ENCODE measurements at regions not wholly inside any gene's neighbourhood (a gene's known extent, or its start where the extent isn't known, plus 50 kb on each side); places are given as distances from the start of the nearest gene placed in this dataset.

DNA sequence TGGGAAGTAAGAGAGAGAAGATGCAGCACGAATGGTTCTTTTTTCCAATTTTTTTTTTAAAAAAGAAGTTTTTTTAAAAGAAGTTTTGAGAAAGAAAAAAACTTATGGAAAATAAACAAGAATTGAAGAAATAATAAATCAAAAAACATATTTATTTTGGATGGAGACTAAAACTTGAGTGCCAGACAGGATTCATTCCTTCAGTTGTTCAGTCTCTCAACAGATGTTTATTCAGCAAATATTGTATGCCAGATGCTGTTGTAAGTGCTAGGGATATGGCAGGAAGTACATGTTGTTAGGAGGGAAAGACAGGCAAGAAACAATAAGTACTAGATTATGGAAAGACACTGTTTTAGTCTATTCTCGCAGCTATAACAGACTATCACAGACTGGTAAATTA is 750.7 kb upstream of the PHF14 start:
- H3K9me3 ChIP-seq (ENCODE audit: control insufficient read depth, low read depth, low read length): no peaks in the 10 kb centered on the region
- peaks cover 7% of the 10 kb centered on the region for H3K4me1 ChIP-seq (ENCODE audit: control insufficient read depth, low read depth, low read length)
- H3K4me3 ChIP-seq (ENCODE audit: low read length): no peak overlapping the region
- no peaks in the 10 kb centered on the region for H3K36me3 ChIP-seq (ENCODE audit: control insufficient read depth, low read depth, low read length)
- no peaks in the 10 kb centered on the region for H3K27me3 ChIP-seq (ENCODE audit: control insufficient read depth, insufficient read depth, low read length)
- H3K27ac ChIP-seq (ENCODE audit: low read length): no peak overlapping the region
- H3K9ac ChIP-seq (ENCODE audit: low read length): no peak overlapping the region

DNA sequence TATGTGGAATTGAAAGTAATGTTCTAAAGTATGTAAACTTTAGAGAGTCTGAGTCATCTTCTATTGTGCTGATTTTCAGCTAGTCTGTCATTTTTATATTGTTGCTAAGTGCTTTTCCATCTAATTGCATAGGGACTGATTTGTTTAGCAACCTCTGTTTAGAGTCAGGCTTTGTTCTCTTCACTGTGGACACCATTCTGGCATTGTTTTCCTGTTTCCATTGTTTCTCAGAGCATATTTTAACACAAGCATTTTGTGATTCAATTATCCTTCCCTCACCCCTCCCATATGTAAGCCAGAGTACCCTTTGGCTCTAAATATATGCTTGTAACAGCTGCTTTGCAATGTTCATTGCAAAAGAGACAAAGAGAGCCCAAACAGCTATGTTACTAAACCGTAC is 748.4 kb upstream of the PHF14 start:
- H3K9ac ChIP-seq (ENCODE audit: low read length): no peak overlapping the region
- no peak overlapping the region for H3K27ac ChIP-seq (ENCODE audit: low read length)
- no peak overlapping the region for H3K4me3 ChIP-seq (ENCODE audit: low read length)

DNA sequence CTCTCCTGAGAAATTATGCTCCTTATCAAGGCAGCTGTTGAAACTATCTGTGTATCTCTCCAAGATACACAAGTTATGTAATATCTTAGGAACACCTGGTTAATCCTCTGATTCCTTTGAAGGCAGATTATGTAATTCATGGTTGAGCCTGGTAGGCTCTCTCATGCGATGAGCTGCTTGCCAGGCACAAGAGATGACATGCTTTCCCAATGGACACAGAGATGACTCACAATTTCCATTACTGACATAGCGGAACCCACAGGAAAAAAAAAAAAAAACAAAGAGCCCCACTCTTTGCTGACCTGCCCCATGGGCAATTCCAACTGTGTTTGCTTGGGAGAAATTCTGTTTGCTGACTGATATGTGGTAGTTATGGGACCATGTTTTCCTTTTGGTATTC is 736.4 kb upstream of the PHF14 start:
- no peaks in the 10 kb centered on the region for H3K36me3 ChIP-seq (ENCODE audit: control insufficient read depth, low read depth, low read length)
- H3K9me3 ChIP-seq (ENCODE audit: control insufficient read depth, low read depth, low read length): no peaks in the 10 kb centered on the region
- H3K4me1 ChIP-seq (ENCODE audit: control insufficient read depth, low read depth, low read length): no peaks in the 10 kb centered on the region
- no peak overlapping the region for H3K4me3 ChIP-seq (ENCODE audit: low read length)
- H3K9ac ChIP-seq (ENCODE audit: low read length): no peak overlapping the region
- no peaks in the 10 kb centered on the region for H3K27me3 ChIP-seq (ENCODE audit: control insufficient read depth, insufficient read depth, low read length)
- no peak overlapping the region for H3K27ac ChIP-seq (ENCODE audit: low read length)

More for the DNA sequence above, 748.4 kb upstream of the PHF14 start:
- Histone ChIP-seq H3K9me3 (ENCODE audit: control insufficient read depth, low read depth, low read length) (no peaks in the 10 kb centered on the region), H3K36me3 (ENCODE audit: control insufficient read depth, low read depth, low read length) (no peaks in the 10 kb centered on the region), H3K27me3 (ENCODE audit: control insufficient read depth, insufficient read depth, low read length) (no peaks in the 10 kb centered on the region), H3K4me1 (ENCODE audit: control insufficient read depth, low read depth, low read length) (peaks cover 7% of the 10 kb centered on the region)

DNA sequence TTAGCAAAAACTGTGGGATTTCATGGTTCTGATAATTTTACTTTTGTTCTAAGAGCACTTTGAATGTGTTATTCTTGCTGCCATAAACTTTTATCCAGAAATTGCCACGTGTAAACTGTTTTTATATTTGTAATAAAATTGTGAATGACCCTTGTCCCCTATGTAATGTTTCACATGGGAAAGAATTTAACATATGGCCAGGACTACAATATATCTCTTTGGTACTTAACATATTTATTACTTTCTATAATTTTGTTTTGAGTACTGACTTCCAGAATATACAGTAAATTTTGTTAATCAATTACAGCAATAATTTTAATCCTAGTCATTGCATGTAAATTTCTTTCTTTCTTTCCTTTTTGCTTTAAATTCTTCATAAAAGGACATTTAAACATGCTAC is 735.0 kb upstream of the PHF14 start:
- no peak overlapping the region for H3K27ac ChIP-seq (ENCODE audit: low read length)
- no peak overlapping the region for H3K9ac ChIP-seq (ENCODE audit: low read length)
- no peak overlapping the region for H3K4me3 ChIP-seq (ENCODE audit: low read length)
- no peaks in the 10 kb centered on the region for H3K36me3 ChIP-seq (ENCODE audit: control insufficient read depth, low read depth, low read length)
- no peaks in the 10 kb centered on the region for H3K27me3 ChIP-seq (ENCODE audit: control insufficient read depth, insufficient read depth, low read length)
- H3K4me1 ChIP-seq (ENCODE audit: control insufficient read depth, low read depth, low read length): no peaks in the 10 kb centered on the region
- H3K9me3 ChIP-seq (ENCODE audit: control insufficient read depth, low read depth, low read length): no peaks in the 10 kb centered on the region

DNA sequence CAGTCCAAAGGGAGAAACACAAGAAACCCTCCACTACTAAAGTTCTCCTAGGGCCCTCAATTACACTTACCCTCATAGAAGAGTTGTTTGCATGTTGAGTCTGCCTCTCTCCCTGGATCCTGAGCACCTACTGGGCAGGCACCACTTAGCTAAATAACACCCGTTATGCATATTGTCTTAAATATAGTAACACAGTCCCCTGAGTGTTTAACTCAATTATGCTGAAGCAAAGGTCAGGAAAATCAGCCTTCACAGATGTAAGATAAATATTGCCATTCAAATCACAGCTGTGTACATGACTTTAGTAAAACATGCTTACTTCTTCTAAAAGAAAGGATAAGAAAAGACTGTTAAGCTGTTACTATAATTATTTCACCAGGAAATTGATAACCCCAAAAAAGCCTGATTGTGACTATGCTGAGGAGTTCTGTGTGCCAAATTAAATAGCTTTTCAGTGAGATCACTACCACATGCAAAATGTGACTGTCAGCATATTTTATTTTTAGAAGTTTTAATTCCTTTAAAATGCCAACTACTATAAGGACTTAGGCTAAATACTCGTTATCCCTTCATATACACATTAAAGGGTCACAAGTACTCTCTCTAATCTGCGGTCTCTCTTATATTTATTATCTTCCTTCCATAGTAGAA is 733.9 kb upstream of the PHF14 start:
- Histone ChIP-seq H3K9ac (ENCODE audit: low read length) (no peak overlapping the region), H3K9me3 (ENCODE audit: control insufficient read depth, low read depth, low read length) (no peaks in the 10 kb centered on the region), H3K4me3 (ENCODE audit: low read length) (no peak overlapping the region), H3K36me3 (ENCODE audit: control insufficient read depth, low read depth, low read length) (no peaks in the 10 kb centered on the region), H3K27me3 (ENCODE audit: control insufficient read depth, insufficient read depth, low read length) (no peaks in the 10 kb centered on the region), H3K27ac (ENCODE audit: low read length) (no peak overlapping the region), H3K4me1 (ENCODE audit: control insufficient read depth, low read depth, low read length) (no peaks in the 10 kb centered on the region)

DNA sequence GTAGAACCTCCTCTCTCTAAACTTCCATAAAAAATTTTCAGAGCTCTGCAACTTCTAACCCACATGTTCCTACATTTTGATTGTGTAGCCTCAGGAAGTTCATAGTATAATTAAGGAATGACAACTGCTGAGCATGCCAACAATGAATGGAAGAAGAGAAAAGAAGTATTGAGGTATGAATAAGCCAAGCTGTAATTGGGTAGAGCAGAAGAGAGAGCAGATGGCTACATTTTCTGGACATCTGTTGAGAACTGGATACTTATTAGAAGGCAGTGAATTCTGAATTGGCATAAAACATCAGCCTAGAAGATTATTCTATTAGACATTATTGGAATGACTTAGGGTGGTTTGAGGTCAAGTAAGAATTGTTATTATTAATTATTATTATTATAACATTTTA is 728.3 kb upstream of the PHF14 start:
- Histone ChIP-seq H3K4me1 (ENCODE audit: control insufficient read depth, low read depth, low read length) (no peaks in the 10 kb centered on the region), H3K9ac (ENCODE audit: low read length) (no peak overlapping the region), H3K36me3 (ENCODE audit: control insufficient read depth, low read depth, low read length) (no peaks in the 10 kb centered on the region), H3K4me3 (ENCODE audit: low read length) (no peak overlapping the region), H3K27me3 (ENCODE audit: control insufficient read depth, insufficient read depth, low read length) (no peaks in the 10 kb centered on the region), H3K27ac (ENCODE audit: low read length) (no peak overlapping the region), H3K9me3 (ENCODE audit: control insufficient read depth, low read depth, low read length) (peaks cover 9% of the 10 kb centered on the region)

DNA sequence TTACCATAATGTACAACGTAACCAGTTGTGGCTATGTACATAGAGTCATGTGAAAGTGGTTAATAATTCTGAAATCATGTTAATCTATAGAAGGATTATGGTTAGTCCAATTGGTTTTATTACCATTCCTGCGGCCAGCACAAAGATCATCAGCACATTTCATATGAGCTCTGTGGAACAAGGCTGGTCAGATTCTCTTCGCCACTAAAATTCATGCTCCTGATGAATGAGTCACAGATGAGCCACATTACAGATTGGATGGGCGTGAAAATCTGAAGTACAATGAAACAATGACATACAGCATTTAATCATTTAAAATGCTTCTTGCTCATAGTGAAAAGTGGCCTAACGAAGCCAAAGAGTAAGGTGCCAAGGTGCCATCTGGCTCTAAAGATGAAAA is 716.2 kb upstream of the PHF14 start:
- H3K9me3 ChIP-seq (ENCODE audit: control insufficient read depth, low read depth, low read length): no peaks in the 10 kb centered on the region

DNA sequence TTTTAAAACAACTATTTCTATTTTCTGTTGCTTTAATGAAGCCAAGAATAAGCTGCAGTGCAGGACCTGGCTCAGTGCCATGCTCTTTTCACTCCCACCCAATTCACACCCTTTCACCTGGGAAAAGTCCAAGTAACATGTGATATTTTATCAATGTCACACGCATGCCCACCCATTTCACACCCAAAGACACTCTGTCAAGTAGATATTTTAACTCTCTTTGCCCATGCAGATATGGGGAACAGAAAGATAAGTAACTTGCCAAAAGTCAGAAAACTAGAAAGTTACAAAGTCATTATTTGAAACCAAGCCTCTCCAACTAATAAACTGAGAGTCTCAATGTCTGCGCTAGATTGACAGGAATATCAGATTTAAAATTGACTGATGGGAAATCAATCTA is 706.7 kb upstream of the PHF14 start:
- no peak overlapping the region for H3K4me3 ChIP-seq (ENCODE audit: low read length)
- no peak overlapping the region for H3K27ac ChIP-seq (ENCODE audit: low read length)
- H3K9ac ChIP-seq (ENCODE audit: low read length): no peak overlapping the region
- no peaks in the 10 kb centered on the region for H3K36me3 ChIP-seq (ENCODE audit: control insufficient read depth, low read depth, low read length)
- H3K27me3 ChIP-seq (ENCODE audit: control insufficient read depth, insufficient read depth, low read length): no peaks in the 10 kb centered on the region
- H3K4me1 ChIP-seq (ENCODE audit: control insufficient read depth, low read depth, low read length): no peaks in the 10 kb centered on the region
- H3K9me3 ChIP-seq (ENCODE audit: control insufficient read depth, low read depth, low read length): no peaks in the 10 kb centered on the region

More for the DNA sequence above, 716.2 kb upstream of the PHF14 start:
- Histone ChIP-seq H3K9ac (ENCODE audit: low read length) (no peak overlapping the region), H3K36me3 (ENCODE audit: control insufficient read depth, low read depth, low read length) (no peaks in the 10 kb centered on the region), H3K4me3 (ENCODE audit: low read length) (no peak overlapping the region), H3K27me3 (ENCODE audit: control insufficient read depth, insufficient read depth, low read length) (no peaks in the 10 kb centered on the region), H3K4me1 (ENCODE audit: control insufficient read depth, low read depth, low read length) (no peaks in the 10 kb centered on the region), H3K27ac (ENCODE audit: low read length) (no peak overlapping the region)

DNA sequence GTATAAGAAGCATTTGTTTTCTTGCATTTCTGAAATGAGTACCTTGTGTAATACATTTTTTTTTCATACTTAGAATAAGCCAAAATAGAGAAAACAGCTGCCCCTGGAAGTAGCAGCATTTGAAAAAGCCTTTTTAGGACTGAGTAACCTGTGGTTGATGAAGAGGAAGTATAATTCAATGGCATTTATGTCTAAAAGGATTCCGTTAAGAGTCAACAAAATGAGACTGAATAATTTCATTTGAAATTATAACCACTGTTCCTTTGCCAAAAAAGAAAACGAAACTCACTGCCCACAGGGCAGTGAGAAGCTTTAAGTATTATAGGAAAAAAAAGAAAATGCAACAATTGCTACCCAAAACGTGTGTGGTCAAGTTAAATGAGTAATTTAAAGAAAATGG is 705.6 kb upstream of the PHF14 start:
- H3K36me3 ChIP-seq (ENCODE audit: control insufficient read depth, low read depth, low read length): no peaks in the 10 kb centered on the region
- no peak overlapping the region for H3K9ac ChIP-seq (ENCODE audit: low read length)
- no peaks in the 10 kb centered on the region for H3K27me3 ChIP-seq (ENCODE audit: control insufficient read depth, insufficient read depth, low read length)
- no peak overlapping the region for H3K4me3 ChIP-seq (ENCODE audit: low read length)
- H3K27ac ChIP-seq (ENCODE audit: low read length): no peak overlapping the region
- no peaks in the 10 kb centered on the region for H3K9me3 ChIP-seq (ENCODE audit: control insufficient read depth, low read depth, low read length)
- H3K4me1 ChIP-seq (ENCODE audit: control insufficient read depth, low read depth, low read length): no peaks in the 10 kb centered on the region

DNA sequence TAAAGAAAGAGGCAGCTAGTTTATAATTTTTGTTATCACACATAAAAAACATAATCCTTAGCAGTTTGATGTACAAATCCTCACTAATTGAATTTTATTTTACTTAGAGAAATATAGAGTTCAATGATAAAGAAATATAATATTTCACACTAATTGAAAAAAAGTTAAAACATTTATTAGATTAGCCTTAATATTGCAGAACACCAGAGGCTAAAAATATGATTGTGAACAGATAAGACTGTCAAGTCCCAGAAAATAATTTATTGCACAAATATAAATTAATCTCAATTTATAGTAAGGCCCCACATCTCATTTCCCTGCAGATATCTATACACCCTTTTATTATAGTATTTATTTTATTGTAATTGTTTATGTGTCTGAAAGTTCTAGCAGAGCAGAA is 690.8 kb upstream of the PHF14 start:
- Histone ChIP-seq H3K9me3 (ENCODE audit: control insufficient read depth, low read depth, low read length) (no peaks in the 10 kb centered on the region), H3K9ac (ENCODE audit: low read length) (no peak overlapping the region), H3K4me3 (ENCODE audit: low read length) (no peak overlapping the region), H3K27ac (ENCODE audit: low read length) (no peak overlapping the region), H3K36me3 (ENCODE audit: control insufficient read depth, low read depth, low read length) (no peaks in the 10 kb centered on the region), H3K4me1 (ENCODE audit: control insufficient read depth, low read depth, low read length) (no peaks in the 10 kb centered on the region), H3K27me3 (ENCODE audit: control insufficient read depth, insufficient read depth, low read length) (no peaks in the 10 kb centered on the region)

DNA sequence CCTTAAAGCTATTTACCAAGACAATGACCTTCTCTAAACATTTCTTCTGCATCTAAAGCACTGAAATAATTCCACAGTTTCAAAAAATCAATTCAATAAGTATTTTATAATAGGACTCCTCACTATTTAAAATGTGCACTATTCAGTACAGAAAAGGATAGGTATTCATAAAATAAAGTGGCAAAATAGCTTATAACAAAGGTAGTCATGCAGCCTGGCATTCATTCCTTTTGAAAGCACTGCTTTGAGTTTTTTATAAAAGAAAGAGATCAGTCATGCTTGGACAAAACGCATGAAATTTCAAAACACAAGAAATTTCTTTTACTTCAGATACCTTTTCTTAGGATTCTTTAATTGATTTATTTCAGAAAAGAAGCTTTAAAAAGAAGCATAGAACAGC is 689.7 kb upstream of the PHF14 start:
- H3K4me3 ChIP-seq (ENCODE audit: low read length): no peak overlapping the region
- no peak overlapping the region for H3K27ac ChIP-seq (ENCODE audit: low read length)
- H3K9me3 ChIP-seq (ENCODE audit: control insufficient read depth, low read depth, low read length): no peaks in the 10 kb centered on the region
- no peaks in the 10 kb centered on the region for H3K27me3 ChIP-seq (ENCODE audit: control insufficient read depth, insufficient read depth, low read length)
- H3K36me3 ChIP-seq (ENCODE audit: control insufficient read depth, low read depth, low read length): no peaks in the 10 kb centered on the region
- no peak overlapping the region for H3K9ac ChIP-seq (ENCODE audit: low read length)
- H3K4me1 ChIP-seq (ENCODE audit: control insufficient read depth, low read depth, low read length): no peaks in the 10 kb centered on the region

DNA sequence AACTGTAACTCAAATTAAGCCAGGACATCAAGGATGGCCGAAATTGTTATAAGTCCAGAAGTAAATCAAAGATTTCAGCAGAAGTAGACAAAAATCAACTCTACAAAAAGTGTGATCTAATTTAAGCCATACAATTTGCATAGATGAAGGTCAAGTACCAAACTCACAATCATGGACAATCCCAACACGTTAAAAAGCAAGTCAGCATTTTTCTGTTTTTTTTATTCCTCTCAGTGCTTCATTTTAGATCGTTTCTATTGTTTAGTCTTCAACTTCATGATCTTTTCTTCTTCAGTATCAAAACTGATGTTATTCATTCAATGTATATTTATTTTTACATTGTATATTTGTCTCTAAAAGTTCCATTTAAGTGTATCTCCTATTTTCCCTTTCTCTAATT is 674.3 kb upstream of the PHF14 start:
- peaks cover 6% of the 10 kb centered on the region for H3K4me1 ChIP-seq (ENCODE audit: control insufficient read depth, low read depth, low read length)
- no peak overlapping the region for H3K27ac ChIP-seq (ENCODE audit: low read length)
- H3K9me3 ChIP-seq (ENCODE audit: control insufficient read depth, low read depth, low read length): no peaks in the 10 kb centered on the region
- no peaks in the 10 kb centered on the region for H3K27me3 ChIP-seq (ENCODE audit: control insufficient read depth, insufficient read depth, low read length)
- H3K36me3 ChIP-seq (ENCODE audit: control insufficient read depth, low read depth, low read length): no peaks in the 10 kb centered on the region
- no peak overlapping the region for H3K9ac ChIP-seq (ENCODE audit: low read length)
- H3K4me3 ChIP-seq (ENCODE audit: low read length): no peak overlapping the region
